GM10266 (cell line): ENCODE measurements at regions not wholly inside any gene's neighbourhood (a gene's known extent, or its start where the extent isn't known, plus 50 kb on each side); places are given as distances from the start of the nearest gene placed in this dataset.

Experiments
- DNase-seq: peaks from one replicate; pipeline ENCODE4 v3.0.0; 2012; ENCODE audit errors: extremely low spot score
- TF ChIP-seq, protein P1 (sequence below): IDR thresholded peaks from 2 replicates; pipeline ENCODE4 v1.5.1; 2012; ENCODE audit warnings: mild to moderate bottlenecking, low read depth; ENCODE audit not compliant: control insufficient read depth, insufficient read depth; ENCODE audit errors: missing control alignments

DNA sequence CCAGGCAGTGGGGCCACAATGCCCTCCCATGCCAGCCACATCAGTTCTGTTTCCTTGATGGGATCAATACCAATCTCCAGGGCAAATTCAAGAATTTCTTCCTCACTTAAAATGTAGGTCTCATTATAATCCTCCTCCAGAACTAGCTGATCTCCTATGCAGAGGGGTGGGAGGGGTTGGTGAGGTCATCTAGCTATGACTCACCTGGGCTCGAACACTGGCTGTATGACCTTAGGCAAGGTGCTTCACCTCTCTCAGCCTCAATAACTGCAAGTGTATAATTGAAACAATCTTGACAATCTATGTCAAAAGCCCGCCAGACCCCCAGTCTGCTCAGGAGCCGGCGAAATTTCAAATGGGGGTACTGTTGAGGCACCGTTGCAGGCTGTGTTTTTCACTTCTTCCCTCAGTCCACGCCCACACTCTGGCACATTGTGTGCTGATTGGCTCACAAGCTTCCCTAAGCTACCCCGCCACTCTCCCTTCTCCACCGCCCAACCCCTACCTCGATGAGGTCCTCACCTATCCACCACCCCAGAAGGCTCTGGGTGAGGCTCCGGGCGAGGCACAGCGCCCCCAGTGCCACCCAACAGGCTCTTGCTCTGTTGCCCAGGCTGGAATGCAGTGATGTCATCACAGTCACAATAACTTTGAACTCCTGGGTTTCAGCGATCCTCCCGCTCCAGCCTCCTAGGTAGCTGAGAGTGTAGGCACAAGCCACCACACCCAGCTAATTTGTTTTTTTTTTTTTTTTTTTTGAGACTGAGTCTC, 70.5 kb downstream of the ZNF22 start:
- TF ChIP-seq, protein P1, sequence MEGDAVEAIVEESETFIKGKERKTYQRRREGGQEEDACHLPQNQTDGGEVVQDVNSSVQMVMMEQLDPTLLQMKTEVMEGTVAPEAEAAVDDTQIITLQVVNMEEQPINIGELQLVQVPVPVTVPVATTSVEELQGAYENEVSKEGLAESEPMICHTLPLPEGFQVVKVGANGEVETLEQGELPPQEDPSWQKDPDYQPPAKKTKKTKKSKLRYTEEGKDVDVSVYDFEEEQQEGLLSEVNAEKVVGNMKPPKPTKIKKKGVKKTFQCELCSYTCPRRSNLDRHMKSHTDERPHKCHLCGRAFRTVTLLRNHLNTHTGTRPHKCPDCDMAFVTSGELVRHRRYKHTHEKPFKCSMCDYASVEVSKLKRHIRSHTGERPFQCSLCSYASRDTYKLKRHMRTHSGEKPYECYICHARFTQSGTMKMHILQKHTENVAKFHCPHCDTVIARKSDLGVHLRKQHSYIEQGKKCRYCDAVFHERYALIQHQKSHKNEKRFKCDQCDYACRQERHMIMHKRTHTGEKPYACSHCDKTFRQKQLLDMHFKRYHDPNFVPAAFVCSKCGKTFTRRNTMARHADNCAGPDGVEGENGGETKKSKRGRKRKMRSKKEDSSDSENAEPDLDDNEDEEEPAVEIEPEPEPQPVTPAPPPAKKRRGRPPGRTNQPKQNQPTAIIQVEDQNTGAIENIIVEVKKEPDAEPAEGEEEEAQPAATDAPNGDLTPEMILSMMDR, result no peak
- no peak for DNase-seq

DNA sequence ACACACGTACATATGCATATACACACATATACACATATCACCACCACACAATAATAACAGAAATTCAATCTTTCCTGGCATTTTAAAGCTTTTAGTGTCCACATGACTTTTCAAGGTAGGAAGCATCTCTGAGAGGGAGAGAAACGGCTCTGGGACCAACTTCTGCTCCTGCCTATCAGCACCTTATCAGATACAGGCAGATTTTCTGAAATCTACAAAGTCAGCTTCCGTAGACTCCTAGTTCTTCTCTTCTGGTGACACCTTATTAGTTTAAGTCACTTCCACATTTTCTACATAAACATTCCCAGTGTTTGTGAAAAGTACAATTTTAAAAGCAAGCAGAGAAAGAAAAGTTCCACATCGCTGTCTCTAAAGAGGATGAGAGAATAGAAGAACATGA, 74.5 kb downstream of the ZNF22 start:
- TF ChIP-seq, protein P1, result no peak
- no peak for DNase-seq

DNA sequence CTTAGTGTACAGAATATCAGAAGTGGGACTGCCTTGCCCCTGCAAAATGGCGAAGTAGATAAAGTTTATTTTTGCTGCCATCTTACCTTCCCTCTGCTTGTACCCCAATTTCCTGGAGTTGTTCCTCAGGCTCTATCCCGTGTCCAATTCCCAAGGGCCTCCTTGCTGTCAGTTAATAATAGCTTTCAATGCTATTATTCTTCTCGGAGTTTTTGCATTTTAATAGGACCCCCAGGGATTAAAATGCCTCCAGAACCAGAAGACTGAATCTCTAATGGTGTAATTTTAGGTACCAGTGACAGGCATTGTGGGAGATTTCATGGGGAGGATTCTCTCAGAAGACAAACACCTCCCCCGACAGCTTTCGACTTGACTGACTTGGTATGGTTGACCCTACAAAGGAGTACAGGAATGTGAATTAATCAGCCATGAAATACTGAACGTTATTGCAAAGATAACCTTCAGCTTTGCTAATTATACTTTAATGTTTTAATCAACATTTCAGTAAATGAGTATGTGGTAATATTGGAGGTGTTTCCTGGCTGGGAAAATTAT, 75.2 kb downstream of the ZNF22 start:
- no peak for DNase-seq
- TF ChIP-seq, protein P1, result no peak

DNA sequence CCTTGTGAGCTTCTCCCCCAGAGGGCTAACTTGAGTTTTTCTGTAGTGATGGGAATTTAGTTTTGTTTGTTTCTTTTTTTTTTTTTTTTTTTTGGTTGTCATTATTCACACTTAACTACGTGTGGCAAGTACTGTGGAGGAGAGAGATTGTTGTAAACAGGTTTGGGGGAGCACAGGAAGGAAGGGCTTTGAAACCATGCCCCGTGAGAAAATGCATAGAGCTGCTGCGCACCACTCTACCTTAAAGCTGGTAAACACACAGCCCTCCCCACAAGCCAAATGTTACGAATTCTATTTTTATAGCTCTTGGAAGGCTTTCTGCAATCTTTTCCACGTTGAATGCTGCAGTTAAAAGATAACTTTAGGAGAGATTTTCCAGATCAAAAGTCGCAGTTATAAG, 76.2 kb downstream of the ZNF22 start:
- DNase-seq, result no peak
- TF ChIP-seq, protein P1, result no peak

DNA sequence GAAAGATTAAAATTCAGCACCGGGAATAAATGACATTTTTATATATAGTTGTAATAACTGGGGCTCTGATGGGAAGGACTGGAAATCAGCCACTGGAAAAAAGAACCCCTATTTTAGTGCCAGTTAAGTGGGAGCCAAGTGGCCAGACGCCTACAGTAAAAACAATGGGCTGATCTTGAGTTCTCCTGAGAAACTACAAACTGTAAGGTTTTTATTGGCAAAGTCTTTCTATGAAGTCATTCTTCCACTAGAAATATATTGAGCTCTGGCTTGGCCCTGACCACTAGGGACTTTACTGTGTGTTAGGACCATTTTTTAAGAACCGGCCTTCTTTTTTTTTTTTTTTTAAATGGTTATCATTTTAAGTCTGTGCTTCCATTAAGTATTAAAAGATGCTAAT, 79.6 kb downstream of the ZNF22 start:
- TF ChIP-seq, protein P1, result no peak
- DNase-seq, result no peak

DNA sequence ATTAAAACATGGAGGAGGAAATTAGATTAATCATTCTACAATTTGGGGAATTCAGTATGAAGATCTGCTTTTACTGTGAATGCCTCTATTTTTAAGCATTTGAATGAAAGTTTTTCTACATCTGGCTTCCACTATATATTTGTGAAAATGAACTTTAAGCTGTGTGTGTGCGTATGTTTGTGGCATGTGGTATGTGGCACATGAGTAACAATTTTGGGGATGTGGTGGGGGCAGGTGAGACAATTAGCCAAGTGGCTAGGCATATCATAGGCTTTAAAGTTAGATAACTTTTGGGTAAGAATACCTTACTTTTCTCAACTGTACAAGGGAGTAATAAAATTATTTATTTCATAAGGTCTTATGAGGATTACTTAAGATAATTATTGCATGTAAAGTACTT, 81.5 kb downstream of the ZNF22 start:
- no peak for DNase-seq
- TF ChIP-seq, protein P1, result no peak

DNA sequence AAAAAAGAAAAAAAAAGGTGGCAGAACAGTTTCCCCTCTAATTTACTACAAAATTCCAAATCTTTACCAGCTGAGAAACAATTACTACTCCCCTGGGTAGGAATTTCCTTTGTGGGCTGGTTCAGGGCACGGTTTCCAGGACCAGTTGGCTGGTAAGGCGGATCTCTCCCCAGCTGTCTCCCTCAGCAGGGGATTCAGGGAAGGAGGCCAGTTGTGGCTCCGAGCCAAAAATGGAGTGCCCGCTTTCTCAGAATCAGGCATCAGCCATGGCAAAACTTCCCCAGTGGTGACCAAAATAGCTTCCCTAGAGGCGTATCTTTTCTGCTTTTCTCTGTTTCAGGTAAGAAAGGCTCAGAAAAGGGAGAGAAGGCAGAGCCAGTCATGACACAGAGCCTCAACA, 91.2 kb downstream of the ZNF22 start:
- no peak for DNase-seq
- TF ChIP-seq, protein P1, result no peak
